GM19463 (cell line): ENCODE measurements at regions not wholly inside any gene's neighbourhood (a gene's known extent, or its start where the extent isn't known, plus 50 kb on each side); places are given as distances from the start of the nearest gene placed in this dataset.
A peak's percentile ranks its signal among the peaks of the same experiment; 100 is the strongest.

ENCODE experiments used
- ATAC-seq: cut with Tn5 transposase; IDR thresholded peaks from one replicate; pipeline ENCODE4 v1.9.1; 2021; ENCODE audit warnings: mild to moderate bottlenecking, moderate library complexity; ENCODE audit not compliant: unreplicated experiment

- no peak for ATAC-seq
Observed at GRCh38 chr4:125679989-125680388, 365.2 kb downstream of the FAT4 start.

DNA sequence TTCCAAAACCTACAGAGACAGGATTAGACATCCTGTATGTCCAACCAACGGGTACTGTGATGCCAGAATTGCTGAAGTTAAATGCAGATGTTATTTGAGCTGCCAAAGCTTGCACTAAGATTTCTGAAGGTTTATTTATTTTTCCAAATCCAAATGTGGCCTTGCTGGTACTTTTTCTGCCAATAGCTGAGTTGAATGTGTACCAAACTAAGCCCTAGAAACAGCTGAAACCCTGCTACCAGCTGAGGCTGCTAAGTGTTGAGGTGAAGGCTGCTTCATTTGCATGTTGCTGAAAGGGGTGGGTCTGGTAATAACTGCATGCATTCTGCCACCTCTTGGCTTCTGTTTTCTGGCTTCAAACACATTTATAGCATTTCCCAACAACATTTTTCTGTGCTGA is 366.5 kb downstream of the FAT4 start:
- peak; percentile 43 for ATAC-seq

- ATAC-seq = no peak
Observed at GRCh38 chr4:125682730-125683129, 368.0 kb downstream of the FAT4 start.

GRCh38 chr4:125688841-125689240 is 374.1 kb downstream of the FAT4 start:
- no peak for ATAC-seq

DNA sequence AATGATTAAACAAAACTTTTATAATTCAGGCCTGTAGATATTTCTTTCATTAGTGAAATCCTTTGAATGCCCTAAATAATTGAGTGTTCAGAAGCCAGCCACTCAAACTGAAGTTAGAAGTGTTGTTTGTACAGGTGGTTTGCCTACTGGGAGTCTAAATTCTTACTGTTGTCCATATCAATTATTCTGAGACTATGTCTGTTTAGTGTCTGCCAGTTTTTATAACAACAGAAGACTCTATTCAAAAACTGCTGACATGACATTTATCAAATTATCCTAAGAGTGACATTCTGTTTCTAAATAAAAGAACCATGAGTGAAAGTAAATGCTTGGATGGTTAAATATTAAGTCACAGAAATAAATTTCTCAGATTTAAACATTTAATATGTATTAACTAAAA is 375.1 kb downstream of the FAT4 start:
- ATAC-seq = no peak

DNA sequence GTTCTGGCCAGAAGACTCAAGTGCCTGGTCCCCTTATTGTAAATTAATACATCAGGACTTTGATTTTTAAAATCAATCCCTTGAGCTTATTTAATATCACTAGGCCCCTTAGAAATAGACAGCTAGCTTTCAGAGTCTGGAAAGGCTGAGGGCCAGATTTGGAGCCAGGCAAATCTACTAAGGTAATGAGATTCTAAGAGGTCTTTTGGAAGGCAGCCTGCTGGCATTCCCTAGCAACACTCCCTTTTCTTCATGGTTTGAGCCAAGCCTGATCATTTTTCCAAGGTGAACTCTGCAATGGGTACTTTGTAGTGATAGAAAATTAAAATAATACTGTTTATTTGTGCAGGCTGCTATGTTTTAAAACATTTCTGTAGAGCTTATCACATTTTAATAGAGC is 378.5 kb downstream of the FAT4 start:
- ATAC-seq = no peak

DNA sequence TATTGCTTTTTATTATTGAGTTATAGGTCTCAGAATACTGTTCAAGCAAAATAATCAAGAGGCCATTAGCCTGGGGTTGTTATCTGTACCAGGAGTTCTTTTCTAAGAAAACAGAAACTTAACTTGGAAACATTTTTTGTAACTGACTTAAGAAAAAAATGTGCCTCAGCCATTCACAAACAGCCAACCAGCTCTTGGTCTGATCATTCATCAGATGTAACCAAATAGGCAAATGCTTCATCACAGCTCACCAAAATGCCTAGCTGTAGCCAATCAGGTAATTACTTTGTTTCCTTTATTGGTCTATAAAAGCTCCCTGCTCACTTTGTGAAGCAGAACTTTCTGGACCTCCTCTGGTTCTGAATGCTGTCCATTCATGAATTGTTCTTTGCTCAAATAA is 387.7 kb downstream of the FAT4 start:
- ATAC-seq = no peak

- ATAC-seq = no peak
Observed at GRCh38 chr4:125703443-125703842, 388.7 kb downstream of the FAT4 start.

- ATAC-seq = no peak
Observed at GRCh38 chr4:125704726-125705125, 390.0 kb downstream of the FAT4 start.

DNA sequence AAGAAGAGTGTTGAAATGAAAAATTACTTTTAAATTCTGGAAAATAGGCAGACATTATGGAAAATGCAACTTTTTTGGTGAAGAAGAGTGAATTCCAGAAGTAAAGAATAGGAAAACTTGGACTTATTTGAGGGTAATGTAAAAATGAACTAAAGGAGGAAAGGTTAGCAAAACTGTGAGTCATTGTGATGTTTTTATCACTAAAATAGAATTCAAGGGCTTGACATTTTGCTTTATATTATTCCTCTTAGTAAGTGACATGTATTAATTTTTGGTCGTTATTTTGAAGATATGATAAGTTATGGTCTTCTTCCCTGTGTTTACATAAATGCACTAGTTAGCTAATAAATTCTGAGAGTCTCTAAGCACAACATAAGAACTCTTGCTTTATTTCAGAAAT is 390.9 kb downstream of the FAT4 start:
- no peak for ATAC-seq

DNA sequence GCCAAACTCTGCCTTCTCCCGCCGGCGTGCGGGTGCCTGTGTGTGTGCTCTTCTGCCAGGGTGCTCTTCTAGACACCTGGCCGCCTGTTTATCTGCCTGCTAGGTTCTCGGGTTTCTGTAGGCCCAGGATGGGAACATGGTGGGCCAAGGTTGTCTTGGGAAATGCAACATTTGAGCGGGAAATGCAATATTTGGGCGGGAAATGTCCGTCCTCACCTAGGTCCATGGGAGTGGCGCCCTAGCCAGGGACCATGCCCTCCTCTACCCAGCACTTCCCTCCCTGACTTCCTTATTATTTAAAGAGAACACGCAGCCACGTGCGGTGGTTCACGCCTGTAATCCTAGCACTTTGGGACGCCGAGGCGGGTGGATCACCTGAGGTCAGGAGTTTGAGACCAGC is 392.6 kb downstream of the FAT4 start:
- ATAC-seq = no peak

DNA sequence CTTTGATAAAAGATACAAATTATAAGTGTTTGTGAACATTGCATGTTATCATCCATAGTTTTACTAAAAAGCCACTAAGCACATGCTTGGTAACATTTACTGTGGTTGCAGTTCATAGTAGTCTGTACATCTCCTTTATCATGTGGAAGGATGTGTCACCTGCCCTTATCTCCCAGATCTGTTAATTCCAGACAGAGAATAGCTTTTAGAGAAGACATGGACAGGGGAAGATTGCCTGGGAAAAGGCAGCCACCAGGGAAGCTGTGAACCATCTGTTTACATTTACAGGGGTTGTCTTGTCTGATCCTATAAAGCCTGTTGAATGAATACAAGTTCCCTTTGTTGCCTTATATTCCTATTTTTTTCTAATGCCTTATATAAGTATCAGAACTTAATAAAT is 396.0 kb downstream of the FAT4 start:
- ATAC-seq = no peak

DNA sequence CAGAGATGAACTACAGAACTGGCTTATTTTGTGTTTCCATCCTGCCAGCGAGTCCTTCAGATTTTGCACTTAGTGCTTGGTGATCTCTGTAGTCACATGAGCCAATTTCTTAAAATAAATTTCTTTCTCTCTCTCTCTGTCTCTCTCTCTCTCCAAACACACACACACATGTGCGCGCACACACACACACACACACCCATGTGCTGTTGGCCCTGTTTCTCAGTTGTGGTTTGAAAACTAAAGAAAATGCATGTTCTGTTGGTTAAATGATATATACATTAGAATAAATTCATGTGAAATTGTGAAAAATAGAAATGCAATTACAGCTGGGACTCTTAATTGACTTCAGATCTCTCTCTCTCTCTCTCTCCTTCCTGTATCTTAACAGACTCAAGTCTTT is 399.3 kb downstream of the FAT4 start:
- ATAC-seq = no peak

- ATAC-seq = no peak
Observed at GRCh38 chr4:125714845-125715244, 400.1 kb downstream of the FAT4 start.

- no peak for ATAC-seq
Observed at GRCh38 chr4:125719987-125720386, 405.2 kb downstream of the FAT4 start.

- ATAC-seq = no peak
Observed at GRCh38 chr4:125722009-125722408, 407.3 kb downstream of the FAT4 start.

DNA sequence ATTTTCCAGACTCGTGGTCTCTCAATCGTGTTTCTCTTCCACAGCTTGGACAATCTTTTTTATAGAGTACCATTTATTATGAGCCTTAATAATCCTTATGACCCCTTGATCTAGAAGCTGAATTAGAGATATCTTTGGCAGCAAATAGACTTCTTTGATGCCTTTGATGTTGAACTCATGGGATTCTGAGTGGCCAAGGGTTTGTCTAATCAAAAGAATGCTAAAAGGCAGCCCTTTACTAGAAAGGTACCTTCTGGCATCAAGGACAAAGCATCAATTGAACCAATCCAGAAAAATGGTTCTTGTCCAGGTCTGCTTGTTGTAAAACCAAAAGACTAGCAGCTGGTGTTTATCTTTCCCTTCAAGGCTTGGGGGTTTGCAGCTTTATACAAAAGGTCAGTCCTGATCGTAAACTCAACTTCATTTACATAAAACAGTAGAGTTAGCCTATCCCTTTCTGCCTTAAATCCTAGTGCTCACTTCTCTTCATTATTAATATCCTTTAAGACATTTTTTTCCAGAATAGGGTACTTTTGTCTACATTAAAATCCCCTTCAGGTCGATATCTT is 411.3 kb downstream of the FAT4 start:
- no peak for ATAC-seq

- ATAC-seq = no peak
Observed at GRCh38 chr4:125727931-125728330, 413.2 kb downstream of the FAT4 start.

DNA sequence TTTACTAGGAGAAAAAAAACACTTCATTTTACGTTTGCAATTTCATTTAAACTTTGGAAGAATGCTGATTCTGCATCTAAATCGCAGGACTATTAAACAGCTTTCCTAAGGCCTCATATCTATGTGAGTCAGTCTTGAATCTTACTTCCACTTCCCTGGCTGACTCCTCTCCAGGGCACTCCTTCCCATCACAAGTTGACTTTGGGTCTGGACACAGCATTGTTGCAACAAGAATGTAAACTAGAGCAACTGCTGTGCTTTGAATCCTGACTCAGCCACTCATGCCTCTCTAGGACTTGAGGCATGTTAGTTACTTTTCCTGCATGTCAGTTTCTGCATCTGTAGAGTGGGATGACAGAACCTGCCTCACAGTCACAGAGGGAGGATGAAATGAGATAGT is 413.8 kb downstream of the FAT4 start:
- no peak for ATAC-seq

DNA sequence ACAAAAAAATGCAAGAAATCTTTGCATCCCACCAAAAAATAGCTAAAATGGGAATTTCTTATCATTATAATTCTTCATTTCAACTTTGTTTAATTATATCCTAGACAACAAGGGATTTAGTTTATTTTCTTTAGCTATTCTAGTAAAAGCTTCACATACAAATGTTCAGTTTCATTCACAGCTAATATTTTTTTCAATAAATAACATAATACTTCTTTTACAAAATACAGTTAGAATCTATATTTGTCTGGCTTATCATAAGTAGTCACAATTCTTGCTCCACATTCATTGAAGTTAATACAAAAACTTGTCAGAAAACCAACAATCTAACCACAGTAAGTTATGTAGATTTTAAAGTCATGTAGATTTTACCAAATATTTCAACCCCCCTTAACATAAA is 414.4 kb downstream of the FAT4 start:
- ATAC-seq = no peak

GRCh38 chr4:125732632-125733031 is 417.9 kb downstream of the FAT4 start:
- ATAC-seq = no peak

- ATAC-seq = no peak
Observed at GRCh38 chr4:125734504-125734903, 419.7 kb downstream of the FAT4 start.

GRCh38 chr4:125735102-125735501 is 420.3 kb downstream of the FAT4 start:
- no peak for ATAC-seq

GRCh38 chr4:125736057-125736456 is 421.3 kb downstream of the FAT4 start:
- no peak for ATAC-seq
